ENCODE measurements at regions not wholly inside any gene's neighbourhood (a gene's known extent, or its start where the extent isn't known, plus 50 kb on each side); places are given as distances from the start of the nearest gene placed in this dataset.

- no peaks in the 10 kb centered on the region for H3K36me3 ChIP-seq (replicated peaks; ENCODE audit: insufficient read depth, low read depth)
- no peak overlapping the region for H3K27ac ChIP-seq
- no peak overlapping the region for H3K4me3 ChIP-seq
- no peak overlapping the region for H3K4me2 ChIP-seq
- H2AFZ ChIP-seq = no peak overlapping the region
- no peaks in the 10 kb centered on the region for H3K9me3 ChIP-seq (ENCODE audit: low read depth)
- H3K4me1 ChIP-seq (ENCODE audit: insufficient read depth) = no peaks in the 10 kb centered on the region
- TF ChIP-seq CTCF (IDR thresholded peaks at IDR 0.05; ENCODE audit: poor library complexity) (no peak), EZH2phosphoT487 (IDR thresholded peaks at IDR 0.05; ENCODE audit: low read depth, severe bottlenecking, unreplicated experiment) (no peak), EZH2 (IDR thresholded peaks at IDR 0.05; ENCODE audit: borderline replicate concordance) (no peak)
- H3K27me3 ChIP-seq = no peaks in the 10 kb centered on the region
- H4K20me1 ChIP-seq (ENCODE audit: insufficient read depth, poor library complexity, severe bottlenecking) = no peaks in the 10 kb centered on the region
- no peaks in the 10 kb centered on the region for H3K9me2 ChIP-seq (replicated peaks; ENCODE audit: insufficient read depth)
- no peak for DNase-seq (ENCODE audit: low spot score)
- H3K79me2 ChIP-seq = no peaks in the 10 kb centered on the region
Measured at GRCh38 chr2:198488964-198489363, 684.6 kb downstream of the PLCL1 start.

DNA sequence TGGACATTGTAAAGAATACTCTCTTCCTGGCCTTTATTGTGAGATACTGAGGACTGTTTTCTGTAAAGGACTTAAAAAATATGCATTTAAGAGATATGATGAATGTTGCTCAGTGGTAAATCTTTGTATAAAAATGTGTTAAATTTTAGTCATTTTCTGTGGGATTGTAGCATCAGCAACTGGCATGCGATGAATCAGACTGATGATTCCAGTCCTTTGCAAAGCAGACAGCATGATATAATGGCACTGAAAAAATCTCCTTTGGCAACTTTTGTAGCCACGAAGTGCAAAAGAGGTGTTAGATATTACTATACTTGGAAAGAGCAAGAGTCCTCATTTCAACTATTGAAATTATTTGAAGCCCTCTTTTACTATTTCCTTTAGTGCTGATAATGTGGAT is 678.7 kb downstream of the PLCL1 start:
- Histone ChIP-seq H3K4me3 (no peak overlapping the region), H3K9me2 (replicated peaks; ENCODE audit: insufficient read depth) (no peaks in the 10 kb centered on the region), H2AFZ (no peak overlapping the region), H3K9me3 (ENCODE audit: low read depth) (no peaks in the 10 kb centered on the region), H3K4me2 (no peak overlapping the region), H3K27ac (no peak overlapping the region), H4K20me1 (ENCODE audit: insufficient read depth, poor library complexity, severe bottlenecking) (no peaks in the 10 kb centered on the region), H3K79me2 (no peaks in the 10 kb centered on the region), H3K4me1 (ENCODE audit: insufficient read depth) (no peaks in the 10 kb centered on the region), H3K27me3 (no peaks in the 10 kb centered on the region), H3K36me3 (replicated peaks; ENCODE audit: insufficient read depth, low read depth) (no peaks in the 10 kb centered on the region)
- DNase-seq (ENCODE audit: low spot score) = no peak
- no peak for TF ChIP-seq CTCF (IDR thresholded peaks at IDR 0.05; ENCODE audit: poor library complexity)
- 84% methylated on average over 2 of the region's 2 CpGs for WGBS (ENCODE audit: low lambda C conversion rate, missing lambda C conversion rate)

- no peak overlapping the region for H3K4me3 ChIP-seq
- no peak overlapping the region for H3K27ac ChIP-seq
- H3K79me2 ChIP-seq = no peaks in the 10 kb centered on the region
- H2AFZ ChIP-seq = no peak overlapping the region
- H3K4me1 ChIP-seq (ENCODE audit: insufficient read depth) = no peaks in the 10 kb centered on the region
- no peaks in the 10 kb centered on the region for H3K9me3 ChIP-seq (ENCODE audit: low read depth)
- H4K20me1 ChIP-seq (ENCODE audit: insufficient read depth, poor library complexity, severe bottlenecking) = no peaks in the 10 kb centered on the region
- H3K27me3 ChIP-seq = no peaks in the 10 kb centered on the region
- 71% methylated on average over 2 of the region's 2 CpGs for WGBS (ENCODE audit: low lambda C conversion rate, missing lambda C conversion rate)
- no peak overlapping the region for H3K4me2 ChIP-seq
- no peaks in the 10 kb centered on the region for H3K36me3 ChIP-seq (replicated peaks; ENCODE audit: insufficient read depth, low read depth)
- TF ChIP-seq CTCF (IDR thresholded peaks at IDR 0.05; ENCODE audit: poor library complexity) (no peak), EZH2 (IDR thresholded peaks at IDR 0.05; ENCODE audit: borderline replicate concordance) (no peak), EZH2phosphoT487 (IDR thresholded peaks at IDR 0.05; ENCODE audit: low read depth, severe bottlenecking, unreplicated experiment) (no peak)
- no peak for DNase-seq (ENCODE audit: low spot score)
- no peaks in the 10 kb centered on the region for H3K9me2 ChIP-seq (replicated peaks; ENCODE audit: insufficient read depth)
Measured at GRCh38 chr2:198479065-198479464, 674.7 kb downstream of the PLCL1 start.

- 59% methylated on average over 1 of the region's 1 CpG for WGBS (ENCODE audit: low lambda C conversion rate, missing lambda C conversion rate)
- H3K79me2 ChIP-seq = no peaks in the 10 kb centered on the region
- no peak overlapping the region for H3K4me3 ChIP-seq
- H3K4me2 ChIP-seq = no peak overlapping the region
- no peak for DNase-seq (ENCODE audit: low spot score)
- no peaks in the 10 kb centered on the region for H3K9me2 ChIP-seq (replicated peaks; ENCODE audit: insufficient read depth)
- no peaks in the 10 kb centered on the region for H3K4me1 ChIP-seq (ENCODE audit: insufficient read depth)
- no peak overlapping the region for H2AFZ ChIP-seq
- H3K36me3 ChIP-seq (replicated peaks; ENCODE audit: insufficient read depth, low read depth) = no peaks in the 10 kb centered on the region
- no peak overlapping the region for H3K27ac ChIP-seq
- H3K9me3 ChIP-seq (ENCODE audit: low read depth) = no peaks in the 10 kb centered on the region
- TF ChIP-seq EZH2phosphoT487 (IDR thresholded peaks at IDR 0.05; ENCODE audit: low read depth, severe bottlenecking, unreplicated experiment) = no peak
- TF ChIP-seq EZH2 (IDR thresholded peaks at IDR 0.05; ENCODE audit: borderline replicate concordance) = no peak
- H3K27me3 ChIP-seq = no peaks in the 10 kb centered on the region
- no peaks in the 10 kb centered on the region for H4K20me1 ChIP-seq (ENCODE audit: insufficient read depth, poor library complexity, severe bottlenecking)
Measured at GRCh38 chr2:198478361-198478760, 674.0 kb downstream of the PLCL1 start.

Data from hepatocyte (in vitro differentiated cells).